ENCODE measurements at regions not wholly inside any gene's neighbourhood (a gene's known extent, or its start where the extent isn't known, plus 50 kb on each side); places are given as distances from the start of the nearest gene placed in this dataset.

GRCh38 chr5:168198359-168198758 is 93.1 kb upstream of the WWC1 start:
- no peak for ATAC-seq
- TF ChIP-seq ZNF565 (CRISPR knock-in tag; conservative IDR thresholded peaks at IDR 0.05; ENCODE audit: low read depth): no peak
- TF ChIP-seq TCF4 (CRISPR knock-in tag; IDR thresholded peaks at IDR 0.05; ENCODE audit: borderline replicate concordance): no peak
- no peak for TF ChIP-seq TOX (CRISPR knock-in tag; IDR thresholded peaks at IDR 0.05; ENCODE audit: borderline replicate concordance)
- no peak for TF ChIP-seq PPARA (CRISPR knock-in tag; IDR thresholded peaks at IDR 0.05; ENCODE audit: borderline replicate concordance)
- no peak for TF ChIP-seq CSDC2 (CRISPR knock-in tag; IDR thresholded peaks at IDR 0.05)
- no peak for TF ChIP-seq ZFP3 (CRISPR knock-in tag; IDR thresholded peaks at IDR 0.05)
- no peak for TF ChIP-seq ESRRG (CRISPR knock-in tag; IDR thresholded peaks at IDR 0.05)
- no peak for TF ChIP-seq CREB5 (CRISPR knock-in tag; IDR thresholded peaks at IDR 0.05; ENCODE audit: low read depth)
- TF ChIP-seq SNAI2 (CRISPR knock-in tag; IDR thresholded peaks at IDR 0.05): no peak
- no peak for TF ChIP-seq CSRNP3 (CRISPR knock-in tag; IDR thresholded peaks at IDR 0.05)
- TF ChIP-seq RARB (CRISPR knock-in tag; IDR thresholded peaks at IDR 0.05): no peak
- no peak for TF ChIP-seq POU6F1 (CRISPR knock-in tag; IDR thresholded peaks at IDR 0.05; ENCODE audit: borderline replicate concordance, low read depth)
- no peak for TF ChIP-seq OSR1 (CRISPR knock-in tag; IDR thresholded peaks at IDR 0.05)

- no peak for TF ChIP-seq ISL1 (CRISPR knock-in tag; IDR thresholded peaks at IDR 0.05)
- no peak for TF ChIP-seq TCF4 (CRISPR knock-in tag; IDR thresholded peaks at IDR 0.05; ENCODE audit: borderline replicate concordance)
- TF ChIP-seq ZNF8 (CRISPR knock-in tag; IDR thresholded peaks at IDR 0.05): no peak
- no peak for TF ChIP-seq CSDC2 (CRISPR knock-in tag; IDR thresholded peaks at IDR 0.05)
- no peak for TF ChIP-seq RARB (CRISPR knock-in tag; IDR thresholded peaks at IDR 0.05)
- TF ChIP-seq ZFP3 (CRISPR knock-in tag; IDR thresholded peaks at IDR 0.05): no peak
- TF ChIP-seq POU6F1 (CRISPR knock-in tag; IDR thresholded peaks at IDR 0.05; ENCODE audit: borderline replicate concordance, low read depth): no peak
- no peak for TF ChIP-seq ZNF565 (CRISPR knock-in tag; conservative IDR thresholded peaks at IDR 0.05; ENCODE audit: low read depth)
- TF ChIP-seq ESRRG (CRISPR knock-in tag; IDR thresholded peaks at IDR 0.05): no peak
- no peak for ATAC-seq
These were observed 88.4 kb upstream of the WWC1 start for GRCh38 chr5:168202996-168203395.

- no peak for ATAC-seq
- TF ChIP-seq PPARA (CRISPR knock-in tag; IDR thresholded peaks at IDR 0.05; ENCODE audit: borderline replicate concordance) (no peak), ARNTL (CRISPR knock-in tag; IDR thresholded peaks at IDR 0.05; ENCODE audit: borderline replicate concordance, low read depth) (no peak), CSRNP3 (CRISPR knock-in tag; IDR thresholded peaks at IDR 0.05) (no peak), BACH2 (CRISPR knock-in tag; IDR thresholded peaks at IDR 0.05; ENCODE audit: borderline replicate concordance) (no peak), PATZ1 (CRISPR knock-in tag; IDR thresholded peaks at IDR 0.05; ENCODE audit: borderline replicate concordance) (no peak), ESRRG (CRISPR knock-in tag; IDR thresholded peaks at IDR 0.05) (no peak), ZFP3 (CRISPR knock-in tag; IDR thresholded peaks at IDR 0.05) (no peak)
These were observed 87.3 kb upstream of the WWC1 start for GRCh38 chr5:168204165-168204564.

Data from SK-N-SH treated with all-trans-retinoic acid at 6 μM for 48 hours (cell line).